Lower leg skin (tissue), 3 donors: ENCODE measurements at regions not wholly inside any gene's neighbourhood (a gene's known extent, or its start where the extent isn't known, plus 50 kb on each side); places are given as distances from the start of the nearest gene placed in this dataset.

Experiments used
- POLR2A ChIP-seq, 2 donors: fragments of 450-650 bp; IDR thresholded peaks; one replicate each; pipeline ENCODE4 v1.6.1; 2016 to 2017; ENCODE audit warnings: antibody characterized with exemption in 2 of 2, mild to moderate bottlenecking in 1 of 2, moderate library complexity in 1 of 2
- TF ChIP-seq, protein P1 (sequence below), 3 donors: fragments of 450-650 bp; IDR thresholded peaks; one replicate each; pipeline ENCODE4 v1.5.1; 2016; ENCODE audit warnings: antibody characterized with exemption in 3 of 3, mild to moderate bottlenecking in 3 of 3, moderate library complexity in 2 of 3

DNA sequence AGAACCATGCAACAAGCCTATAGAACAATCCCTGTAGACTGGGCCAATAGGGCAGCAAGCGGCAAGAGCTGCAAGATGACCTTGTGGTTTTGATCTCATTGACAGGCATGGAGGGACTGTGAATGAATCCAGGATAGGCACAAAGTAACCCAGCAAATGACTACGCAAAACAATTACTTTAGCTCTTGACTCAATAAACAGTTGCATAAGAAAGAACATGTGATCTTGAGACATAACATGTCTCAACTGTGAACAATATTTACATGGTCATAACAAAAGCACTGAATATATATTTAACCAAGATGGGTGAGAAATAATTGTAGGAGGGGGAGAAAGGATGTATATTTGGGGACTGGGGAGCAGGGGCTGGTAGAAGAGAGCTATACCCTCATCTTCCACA, 313.7 kb upstream of the CDH5 start:
- TF ChIP-seq, protein P1, sequence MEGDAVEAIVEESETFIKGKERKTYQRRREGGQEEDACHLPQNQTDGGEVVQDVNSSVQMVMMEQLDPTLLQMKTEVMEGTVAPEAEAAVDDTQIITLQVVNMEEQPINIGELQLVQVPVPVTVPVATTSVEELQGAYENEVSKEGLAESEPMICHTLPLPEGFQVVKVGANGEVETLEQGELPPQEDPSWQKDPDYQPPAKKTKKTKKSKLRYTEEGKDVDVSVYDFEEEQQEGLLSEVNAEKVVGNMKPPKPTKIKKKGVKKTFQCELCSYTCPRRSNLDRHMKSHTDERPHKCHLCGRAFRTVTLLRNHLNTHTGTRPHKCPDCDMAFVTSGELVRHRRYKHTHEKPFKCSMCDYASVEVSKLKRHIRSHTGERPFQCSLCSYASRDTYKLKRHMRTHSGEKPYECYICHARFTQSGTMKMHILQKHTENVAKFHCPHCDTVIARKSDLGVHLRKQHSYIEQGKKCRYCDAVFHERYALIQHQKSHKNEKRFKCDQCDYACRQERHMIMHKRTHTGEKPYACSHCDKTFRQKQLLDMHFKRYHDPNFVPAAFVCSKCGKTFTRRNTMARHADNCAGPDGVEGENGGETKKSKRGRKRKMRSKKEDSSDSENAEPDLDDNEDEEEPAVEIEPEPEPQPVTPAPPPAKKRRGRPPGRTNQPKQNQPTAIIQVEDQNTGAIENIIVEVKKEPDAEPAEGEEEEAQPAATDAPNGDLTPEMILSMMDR (IDR thresholded peaks at IDR 0.05) = no peak
- no peak for TF ChIP-seq POLR2A (IDR thresholded peaks at IDR 0.05)
